Mesenchymal stem cell (in vitro differentiated cells and primary cell): ENCODE measurements at regions not wholly inside any gene's neighbourhood (a gene's known extent, or its start where the extent isn't known, plus 50 kb on each side); places are given as distances from the start of the nearest gene placed in this dataset.

ENCODE experiments used
- DNase-seq: peaks from one replicate; pipeline ENCODE4 v3.0.0-alpha.2; 2013
- H2AFZ ChIP-seq: one replicate; pipeline ENCODE4 v1.6.1; 2013; ENCODE audit warnings: low read depth, mild to moderate bottlenecking, control low read depth, inconsistent platforms, low read length, moderate library complexity
- H2AK5ac ChIP-seq: 2 replicates; pipeline ENCODE4 v1.6.1; 2013; ENCODE audit warnings: low read length, moderate library complexity, mild to moderate bottlenecking, inconsistent platforms; ENCODE audit not compliant: severe bottlenecking
- H2BK120ac ChIP-seq: one replicate; pipeline ENCODE4 v1.6.1; 2013; ENCODE audit warnings: low read depth, mild to moderate bottlenecking, inconsistent platforms, low read length, moderate library complexity
- H2BK12ac ChIP-seq, 2 experiments: one replicate each; pipeline ENCODE4 v1.6.1; 2013; ENCODE audit warnings: inconsistent platforms in 2 of 2, low read length in 2 of 2, mild to moderate bottlenecking in 2 of 2, moderate library complexity in 2 of 2, control low read depth in 1 of 2
- H2BK15ac ChIP-seq: one replicate; pipeline ENCODE4 v1.6.1; 2013; ENCODE audit warnings: mild to moderate bottlenecking, low read depth, inconsistent platforms; ENCODE audit not compliant: poor library complexity, severe bottlenecking
- H2BK5ac ChIP-seq: 2 replicates; pipeline ENCODE4 v1.6.1; 2013; ENCODE audit warnings: low read depth, mild to moderate bottlenecking, low read length, control low read depth, inconsistent platforms; ENCODE audit not compliant: poor library complexity, severe bottlenecking
- H3K14ac ChIP-seq, 2 experiments: one replicate each; pipeline ENCODE4 v1.6.1; 2013; ENCODE audit warnings: inconsistent platforms in 2 of 2, low read length in 2 of 2, control low read depth in 1 of 2, mild to moderate bottlenecking in 1 of 2, moderate library complexity in 1 of 2
- H3K18ac ChIP-seq, 2 experiments: one replicate each; pipeline ENCODE4 v1.6.1; 2013; ENCODE audit warnings: inconsistent platforms in 2 of 2, low read length in 2 of 2, control low read depth in 1 of 2, low read depth in 1 of 2, mild to moderate bottlenecking in 1 of 2
- H3K23ac ChIP-seq, 2 experiments: one replicate each; pipeline ENCODE4 v1.6.1; 2013; ENCODE audit warnings: inconsistent platforms in 2 of 2, low read length in 2 of 2, mild to moderate bottlenecking in 2 of 2, moderate library complexity in 2 of 2, control low read depth in 1 of 2
- H3K27ac ChIP-seq: 2 replicates; pipeline ENCODE4 v1.5.1; 2013; ENCODE audit warnings: mild to moderate bottlenecking, moderate library complexity, low read length, control low read depth, inconsistent platforms; ENCODE audit not compliant: poor library complexity, severe bottlenecking
- H3K27me3 ChIP-seq, 2 experiments: 2 replicates each; pipeline versions ENCODE4 v1.6.1 to v1.7.0; 2013; ENCODE audit warnings: low read length in 2 of 2, mild to moderate bottlenecking in 2 of 2, moderate library complexity in 2 of 2, control low read depth in 1 of 2, inconsistent platforms in 1 of 2; ENCODE audit not compliant: control insufficient read depth in 1 of 2, insufficient read depth in 1 of 2
- H3K36me3 ChIP-seq, 2 experiments: 2 replicates each; pipeline versions ENCODE4 v1.6.1 to v1.7.0; 2013; ENCODE audit warnings: low read length in 2 of 2, control low read depth in 1 of 2, inconsistent platforms in 1 of 2, low read depth in 1 of 2, mild to moderate bottlenecking in 1 of 2; ENCODE audit not compliant: insufficient read depth in 2 of 2, control insufficient read depth in 1 of 2
- H3K4ac ChIP-seq, 2 experiments: one replicate each; pipeline ENCODE4 v1.6.1; 2013; ENCODE audit warnings: inconsistent platforms in 2 of 2, low read length in 2 of 2, mild to moderate bottlenecking in 2 of 2, moderate library complexity in 2 of 2, control low read depth in 1 of 2, low read depth in 1 of 2
- H3K4me1 ChIP-seq: 2 replicates; pipeline ENCODE4 v1.6.1; 2013; ENCODE audit warnings: low read depth, low read length, control low read depth; ENCODE audit not compliant: control insufficient read depth, insufficient read depth
- H3K4me2 ChIP-seq: 2 replicates; pipeline ENCODE4 v1.6.1; 2013; ENCODE audit warnings: low read length, mild to moderate bottlenecking, inconsistent platforms; ENCODE audit not compliant: poor library complexity, severe bottlenecking
- H3K4me3 ChIP-seq, 2 experiments: 2 replicates each; pipeline versions ENCODE4 v1.5.1 to v1.7.0; 2013; ENCODE audit warnings: low read length in 2 of 2, mild to moderate bottlenecking in 2 of 2, control low read depth in 1 of 2, low read depth in 1 of 2; ENCODE audit not compliant: insufficient read depth in 1 of 2
- H3K79me1 ChIP-seq: replicated peaks from 2 replicates; pipeline ENCODE4 v1.6.1; 2013; ENCODE audit warnings: mild to moderate bottlenecking, control low read depth, low read length, inconsistent platforms; ENCODE audit not compliant: poor library complexity, severe bottlenecking
- H3K9ac ChIP-seq: 2 replicates; pipeline ENCODE4 v1.7.0; 2013; ENCODE audit warnings: mild to moderate bottlenecking, low read length, moderate library complexity
- H3K9me3 ChIP-seq: 2 replicates; pipeline ENCODE4 v1.7.0; 2013; ENCODE audit warnings: mild to moderate bottlenecking, low read length; ENCODE audit not compliant: control insufficient read depth
- H4K8ac ChIP-seq: one replicate; pipeline ENCODE4 v1.6.1; 2013; ENCODE audit warnings: inconsistent platforms, mild to moderate bottlenecking, low read length, moderate library complexity
- H4K91ac ChIP-seq: one replicate; pipeline ENCODE4 v1.6.1; 2013; ENCODE audit warnings: mild to moderate bottlenecking, low read length, inconsistent platforms
- WGBS: methylation state at CpG from one replicate; pipeline ENCODE4 v1.1.7; 2013; ENCODE audit warnings: mixed read lengths; 5-methylcytosine and 5-hydroxymethylcytosine counted together

- WGBS, result 73% methylated on average over 9 of the region's 9 CpGs
- Histone ChIP-seq H4K8ac (no peak overlapping the region), H2AFZ (no peak overlapping the region), H4K91ac (no peak overlapping the region), H2BK15ac (no peak overlapping the region), H2AK5ac (no peak overlapping the region), H3K27ac (no peak overlapping the region), H2BK12ac (no peak overlapping the region), H3K36me3 (no peaks in the 10 kb centered on the region), H3K9ac (no peak overlapping the region), H3K18ac (no peak overlapping the region), H3K4me1 (no peaks in the 10 kb centered on the region), H3K23ac (no peak overlapping the region), H3K4ac (no peak overlapping the region), H3K14ac (no peak overlapping the region), H3K79me1 (no peaks in the 10 kb centered on the region), H3K4me2 (no peak overlapping the region), H3K9me3 (no peaks in the 10 kb centered on the region), H2BK5ac (no peak overlapping the region), H3K27me3 (no peaks in the 10 kb centered on the region), H2BK120ac (no peak overlapping the region), H3K4me3 (no peak overlapping the region)
- no peak for DNase-seq
These were observed 407.0 kb downstream of the NPHP4 start for GRCh38 chr1:5585256-5585655.

GRCh38 chr1:5580926-5581325, 411.3 kb downstream of the NPHP4 start:
- Histone ChIP-seq H3K14ac (no peak overlapping the region), H4K91ac (no peak overlapping the region), H2BK12ac (no peak overlapping the region), H3K27ac (no peak overlapping the region), H2AFZ (no peak overlapping the region), H3K79me1 (no peaks in the 10 kb centered on the region), H2BK120ac (no peak overlapping the region), H2BK5ac (no peak overlapping the region), H2AK5ac (no peak overlapping the region), H3K18ac (no peak overlapping the region), H3K4me2 (no peak overlapping the region), H3K9me3 (no peaks in the 10 kb centered on the region), H3K36me3 (no peaks in the 10 kb centered on the region), H3K4me1 (no peaks in the 10 kb centered on the region), H3K23ac (no peak overlapping the region), H4K8ac (no peak overlapping the region), H3K4ac (no peak overlapping the region), H3K4me3 (no peak overlapping the region), H3K9ac (no peak overlapping the region), H2BK15ac (no peak overlapping the region), H3K27me3 (no peaks in the 10 kb centered on the region)
- WGBS, result 92% methylated on average over 2 of the region's 5 CpGs
- DNase-seq, result no peak

- no peak overlapping the region for H2BK15ac ChIP-seq
- no peak overlapping the region for H2BK5ac ChIP-seq
- H3K27ac ChIP-seq, result no peak overlapping the region
- no peak overlapping the region for H3K4ac ChIP-seq
- no peak overlapping the region for H2BK12ac ChIP-seq
- no peaks in the 10 kb centered on the region for H3K27me3 ChIP-seq
- no peak overlapping the region for H3K14ac ChIP-seq
- no peaks in the 10 kb centered on the region for H3K9me3 ChIP-seq
- H3K9ac ChIP-seq, result no peak overlapping the region
- no peak overlapping the region for H3K18ac ChIP-seq
- H3K36me3 ChIP-seq, result no peaks in the 10 kb centered on the region
- WGBS, result 83% methylated on average over 4 of the region's 4 CpGs
- no peak overlapping the region for H2BK120ac ChIP-seq
- H3K4me3 ChIP-seq, result no peak overlapping the region
- no peaks in the 10 kb centered on the region for H3K4me1 ChIP-seq
- no peak for DNase-seq
- H3K79me1 ChIP-seq, result no peaks in the 10 kb centered on the region
- no peak overlapping the region for H3K4me2 ChIP-seq
- H4K8ac ChIP-seq, result no peak overlapping the region
- H4K91ac ChIP-seq, result no peak overlapping the region
- no peak overlapping the region for H3K23ac ChIP-seq
- H2AK5ac ChIP-seq, result no peak overlapping the region
- no peak overlapping the region for H2AFZ ChIP-seq
These were observed 412.3 kb downstream of the NPHP4 start for GRCh38 chr1:5579966-5580365.

- Histone ChIP-seq H2BK5ac (no peak overlapping the region), H3K9me3 (no peaks in the 10 kb centered on the region), H2BK12ac (no peak overlapping the region), H3K4me1 (no peaks in the 10 kb centered on the region), H3K36me3 (no peaks in the 10 kb centered on the region), H3K4me2 (no peak overlapping the region), H4K91ac (no peak overlapping the region), H3K9ac (no peak overlapping the region), H3K18ac (no peak overlapping the region), H3K27ac (no peak overlapping the region), H2AK5ac (no peak overlapping the region), H2BK120ac (no peak overlapping the region), H2AFZ (no peak overlapping the region), H3K27me3 (no peaks in the 10 kb centered on the region), H2BK15ac (no peak overlapping the region), H3K23ac (no peak overlapping the region), H3K4ac (no peak overlapping the region), H4K8ac (no peak overlapping the region), H3K79me1 (no peaks in the 10 kb centered on the region), H3K14ac (no peak overlapping the region), H3K4me3 (no peak overlapping the region)
- no peak for DNase-seq
- 55% methylated on average over 5 of the region's 8 CpGs for WGBS
These were observed 413.5 kb downstream of the NPHP4 start for GRCh38 chr1:5578690-5579089.
